ENCODE measurements at regions not wholly inside any gene's neighbourhood (a gene's known extent, or its start where the extent isn't known, plus 50 kb on each side); places are given as distances from the start of the nearest gene placed in this dataset.

DNA sequence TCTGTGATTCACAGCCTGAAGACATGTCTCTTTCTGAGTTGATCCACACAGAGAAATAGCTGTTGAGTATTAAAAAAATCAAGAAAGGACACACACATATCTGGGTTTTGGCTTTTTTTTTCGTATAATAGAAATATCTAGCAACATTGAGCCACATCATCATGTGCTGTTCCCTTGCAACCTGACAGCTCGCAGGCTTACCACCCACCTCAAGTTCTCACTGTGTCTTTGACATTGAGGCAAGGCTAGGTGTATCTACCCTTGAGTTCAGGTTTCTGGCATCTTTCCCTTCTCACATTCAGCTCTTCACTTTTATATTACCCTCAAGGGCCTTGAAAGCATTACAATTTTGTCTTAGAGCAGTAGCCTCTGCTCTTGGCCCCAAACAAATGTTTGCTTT lies 490.3 kb upstream of the KIRREL3 start:
- DNase-seq (ENCODE audit: low spot score) = no peak

DNA sequence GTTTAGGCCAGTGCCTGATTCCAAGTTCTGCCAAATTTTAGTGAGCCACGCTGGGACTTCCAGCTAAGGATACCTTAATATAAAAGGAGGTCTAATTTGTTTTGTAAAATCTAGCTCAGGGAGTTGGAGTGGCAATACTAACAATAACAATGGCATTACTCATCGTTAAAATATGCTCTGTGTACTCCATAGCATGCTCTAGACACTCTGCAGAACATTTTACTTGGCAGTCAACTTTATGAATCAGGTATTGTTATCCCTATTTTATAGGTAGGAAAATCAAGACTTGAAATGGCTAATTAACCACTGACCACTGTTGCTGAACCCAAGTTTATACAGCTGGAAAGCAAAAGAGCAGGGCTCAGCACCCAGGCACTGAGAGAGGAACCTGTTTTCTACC lies 485.0 kb upstream of the KIRREL3 start:
- DNase-seq (ENCODE audit: low spot score) = no peak

GRCh38 chr11:127481391-127481790 lies 480.8 kb upstream of the KIRREL3 start:
- no peak for DNase-seq (ENCODE audit: low spot score)

DNA sequence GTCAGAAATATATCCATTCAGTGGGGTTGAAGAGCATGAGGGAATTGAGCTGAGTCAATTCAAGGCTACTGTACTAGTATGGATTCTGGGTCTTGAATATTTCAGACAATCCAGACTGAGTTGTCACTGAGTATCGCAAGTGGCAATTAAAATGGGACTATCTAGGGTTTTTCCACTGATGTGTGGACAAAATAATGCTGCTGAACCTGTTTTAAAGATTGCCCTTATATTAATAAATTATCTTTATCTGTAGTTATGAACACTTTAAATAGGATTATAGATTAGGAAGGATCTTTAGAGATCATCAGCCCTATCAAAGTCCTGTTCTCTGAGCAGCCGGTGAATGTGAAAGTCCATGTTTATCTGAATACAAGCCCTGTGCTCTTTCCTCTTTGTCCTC lies 478.3 kb upstream of the KIRREL3 start:
- no peak for DNase-seq (ENCODE audit: low spot score)

DNA sequence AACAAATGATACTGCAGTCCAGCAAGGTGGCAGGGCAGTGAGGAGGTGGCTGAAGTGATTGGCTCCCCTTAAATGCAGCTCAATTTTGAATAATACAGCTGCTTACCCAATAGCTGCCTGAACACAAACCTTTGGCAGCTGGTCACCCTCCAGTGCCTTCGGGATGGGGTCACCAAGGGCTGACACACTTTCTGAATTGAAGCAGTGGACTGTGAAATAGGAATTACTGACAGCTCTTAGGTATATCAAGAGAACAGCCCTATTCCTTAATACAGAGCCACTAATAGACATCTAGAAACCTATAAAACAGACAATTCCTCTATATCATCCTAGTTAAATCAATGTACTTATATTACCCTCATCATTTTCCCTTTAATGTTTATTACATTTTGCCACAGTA lies 474.2 kb upstream of the KIRREL3 start:
- no peak for DNase-seq (ENCODE audit: low spot score)

DNA sequence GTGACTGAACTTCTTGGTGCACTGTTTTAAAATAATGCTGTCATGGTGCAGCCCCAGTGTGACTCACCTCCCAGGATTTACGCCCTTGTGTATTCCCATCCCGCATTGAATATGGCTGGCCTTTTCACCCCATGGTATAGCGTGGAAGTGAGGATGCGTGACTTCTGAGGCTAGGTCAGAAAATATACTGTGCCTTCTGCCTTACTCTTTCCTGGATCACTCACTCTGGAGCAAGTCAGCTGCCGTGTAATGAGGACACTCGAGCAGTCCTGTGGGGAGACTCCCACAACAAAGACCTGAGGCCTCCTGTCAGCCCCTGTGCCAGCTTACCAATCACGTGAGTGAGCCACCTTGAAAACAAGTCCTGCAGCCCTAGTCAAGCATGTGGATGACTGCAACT lies 471.9 kb upstream of the KIRREL3 start:
- no peak for DNase-seq (ENCODE audit: low spot score)

- no peak for DNase-seq (ENCODE audit: low spot score)
Observed at GRCh38 chr11:127471662-127472061, 471.1 kb upstream of the KIRREL3 start.

- DNase-seq (ENCODE audit: low spot score) = no peak
Observed at GRCh38 chr11:127470306-127470884, 469.8 kb upstream of the KIRREL3 start.

GRCh38 chr11:127464325-127464724 lies 463.8 kb upstream of the KIRREL3 start:
- DNase-seq (ENCODE audit: low spot score) = no peak

DNA sequence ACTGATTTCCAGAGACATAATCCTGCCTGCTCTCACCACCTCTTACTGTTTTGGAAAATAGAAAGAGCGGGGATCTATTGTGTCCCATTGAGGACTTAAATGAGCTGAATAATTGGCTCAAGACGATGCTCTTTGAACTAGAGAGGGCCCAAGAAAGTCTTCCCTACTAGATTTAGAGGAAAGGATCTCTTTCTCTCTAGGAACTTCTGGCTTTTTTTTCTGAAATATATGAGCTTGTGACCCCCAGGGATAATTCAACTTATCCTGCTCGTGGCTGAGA lies 461.4 kb upstream of the KIRREL3 start:
- DNase-seq (ENCODE audit: low spot score) = no peak

DNA sequence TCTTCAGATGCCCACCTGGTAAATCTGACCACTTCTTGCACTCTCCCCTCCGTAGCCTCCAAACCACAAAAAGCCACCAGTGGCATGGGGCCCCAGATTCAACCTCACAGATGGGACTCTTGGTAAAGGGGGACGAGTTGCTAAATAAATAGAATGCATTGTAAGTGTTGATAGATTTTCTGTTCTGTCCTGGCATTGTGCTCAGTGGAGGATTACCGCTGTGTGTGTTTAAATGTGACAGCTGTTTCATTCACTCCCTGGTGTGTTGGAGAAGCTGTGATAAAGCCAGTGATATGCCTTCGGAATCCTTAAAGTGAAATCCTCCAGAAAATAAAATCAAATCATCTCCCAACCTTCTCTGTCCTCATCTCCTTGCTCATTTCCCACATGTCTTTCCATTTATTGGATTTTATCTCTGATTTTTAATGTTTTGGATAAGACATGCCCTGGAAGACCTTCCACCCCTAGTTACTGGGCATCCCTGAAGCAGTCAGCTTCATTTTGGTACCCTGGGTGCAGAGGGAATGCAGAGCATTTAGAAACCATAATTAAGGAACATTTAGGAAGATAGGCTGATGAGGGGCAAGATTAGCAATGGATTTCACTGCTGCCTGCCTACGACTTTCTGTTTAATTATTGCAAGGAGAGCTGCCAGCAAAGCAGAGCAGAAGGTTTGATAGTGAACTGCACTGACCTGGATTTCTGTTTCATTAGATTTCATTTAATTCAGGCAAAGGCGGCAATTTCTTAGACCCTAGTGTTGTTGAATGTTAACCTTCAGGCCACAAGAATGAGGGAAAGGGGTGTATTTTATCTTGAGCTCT lies 460.9 kb upstream of the KIRREL3 start:
- DNase-seq (ENCODE audit: low spot score) = no peak

DNA sequence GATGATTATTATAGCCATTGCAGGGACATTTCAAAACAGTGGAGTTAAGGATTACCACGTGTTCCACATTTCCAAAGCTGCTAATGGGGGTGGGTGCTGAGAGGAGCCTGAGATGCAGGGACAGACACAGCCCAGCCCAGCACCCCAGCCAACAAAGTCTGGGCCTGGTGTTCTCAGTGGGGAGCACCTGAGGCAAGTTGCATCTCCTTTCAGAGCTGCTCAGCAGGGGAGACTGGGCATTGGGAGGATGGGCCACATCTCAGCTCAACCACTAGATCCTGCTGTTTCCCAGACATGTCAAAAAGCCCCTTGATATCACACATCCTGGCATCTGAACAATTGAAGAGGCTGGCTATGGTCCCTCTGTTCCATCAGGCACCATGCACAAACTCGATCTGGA lies 458.0 kb upstream of the KIRREL3 start:
- DNase-seq (ENCODE audit: low spot score) = no peak

- DNase-seq (ENCODE audit: low spot score) = no peak
Observed at GRCh38 chr11:127454856-127455255, 454.3 kb upstream of the KIRREL3 start.

GRCh38 chr11:127452533-127452932 lies 452.0 kb upstream of the KIRREL3 start:
- no peak for DNase-seq (ENCODE audit: low spot score)

DNA sequence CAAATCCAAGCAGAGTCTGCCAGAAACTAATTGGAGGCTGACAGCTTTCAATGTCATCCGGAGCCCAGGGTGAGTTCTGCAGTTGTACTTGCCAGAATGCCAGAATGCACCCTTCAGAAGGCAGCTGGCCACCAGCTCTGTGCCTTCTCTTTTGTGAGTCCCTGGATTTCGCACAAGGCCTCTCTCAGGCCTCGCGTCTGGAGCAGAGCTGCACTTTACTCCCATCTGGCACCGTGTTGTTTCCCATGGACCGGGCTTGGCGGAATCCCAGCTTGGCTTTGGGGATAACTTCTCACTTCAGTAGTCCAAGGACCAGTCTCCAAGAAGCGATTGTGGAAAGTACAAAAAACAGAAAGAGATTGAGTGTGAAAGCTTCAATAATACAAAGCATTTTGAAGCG lies 451.3 kb upstream of the KIRREL3 start:
- DNase-seq (ENCODE audit: low spot score) = no peak

DNA sequence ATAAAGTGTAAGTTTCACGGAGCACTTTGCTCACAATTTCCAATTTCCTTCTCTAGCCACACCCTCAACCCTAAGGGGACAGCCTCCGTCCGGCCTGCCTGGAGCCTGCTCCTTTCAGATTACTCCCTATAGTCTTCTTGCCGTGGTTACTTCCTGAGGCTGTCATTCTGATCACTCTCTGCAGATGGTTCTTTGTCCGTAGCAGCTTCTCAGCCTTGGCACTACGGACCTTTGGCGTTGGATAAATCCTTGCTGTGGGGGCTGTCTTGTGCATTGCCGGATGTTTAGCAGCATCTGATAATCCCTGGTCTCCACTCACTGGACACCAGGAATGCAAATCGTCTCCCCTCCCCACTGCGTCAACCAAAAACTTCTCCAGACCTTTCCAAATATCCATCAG lies 447.5 kb upstream of the KIRREL3 start:
- DNase-seq (ENCODE audit: low spot score) = no peak

- DNase-seq (ENCODE audit: low spot score) = no peak
Observed at GRCh38 chr11:127445476-127445875, 444.9 kb upstream of the KIRREL3 start.

DNA sequence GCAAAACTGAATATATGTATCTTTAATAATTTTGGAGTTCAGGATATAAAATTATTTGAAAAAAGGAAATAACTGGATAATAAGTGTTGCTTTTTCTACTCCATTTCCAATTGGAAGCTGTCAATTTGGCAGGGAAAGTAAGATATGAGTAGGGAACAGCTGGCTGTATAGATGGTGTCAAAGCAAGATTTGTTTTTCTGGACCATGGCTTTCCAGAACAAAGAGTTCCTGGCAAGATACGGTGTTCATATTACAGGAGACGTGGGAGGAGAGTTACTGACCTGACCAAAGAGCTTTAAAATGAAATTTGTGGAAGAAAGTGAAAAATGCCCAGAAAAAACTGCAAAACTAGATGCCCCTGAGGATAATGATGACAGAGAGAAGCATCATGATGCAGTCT lies 442.7 kb upstream of the KIRREL3 start:
- no peak for DNase-seq (ENCODE audit: low spot score)

GRCh38 chr11:127440616-127441015 lies 440.0 kb upstream of the KIRREL3 start:
- DNase-seq (ENCODE audit: low spot score) = no peak

GRCh38 chr11:127425281-127425680 lies 424.7 kb upstream of the KIRREL3 start:
- no peak for DNase-seq (ENCODE audit: low spot score)

GRCh38 chr11:127424661-127425060 lies 424.1 kb upstream of the KIRREL3 start:
- DNase-seq (ENCODE audit: low spot score) = no peak

- DNase-seq (ENCODE audit: low spot score) = no peak
Observed at GRCh38 chr11:127420139-127420538, 419.6 kb upstream of the KIRREL3 start.

DNA sequence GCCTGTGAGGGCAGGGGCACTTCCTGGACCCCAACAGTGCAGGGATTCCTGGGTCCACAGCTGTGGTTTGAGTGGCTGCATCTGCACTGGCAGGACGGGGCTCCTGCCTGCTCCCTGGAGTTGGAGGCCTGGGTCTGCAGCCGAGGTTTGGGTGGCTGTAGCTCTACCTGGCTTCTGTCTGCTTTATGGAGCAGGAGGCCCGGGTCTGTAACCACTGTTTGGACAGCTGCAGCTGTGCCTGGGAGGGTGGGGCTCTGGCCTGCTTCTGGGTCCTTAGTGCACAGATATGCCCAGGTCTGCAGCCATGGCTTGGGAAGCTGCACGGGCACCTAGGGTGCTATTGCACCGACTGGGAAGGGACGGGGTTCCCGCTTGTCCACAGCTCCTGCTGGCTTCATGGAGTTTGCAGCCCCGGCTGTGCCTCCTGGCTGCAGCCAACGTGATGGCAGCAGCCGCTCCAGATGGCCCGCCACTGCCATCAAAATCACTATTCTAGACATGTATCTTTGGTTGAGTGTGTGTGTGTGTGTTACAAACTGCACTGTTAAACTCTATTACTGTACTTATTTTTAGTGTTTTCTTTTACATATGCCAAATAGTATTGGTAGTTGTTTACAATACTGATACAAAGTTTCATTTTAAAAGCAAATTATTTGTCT lies 412.3 kb upstream of the KIRREL3 start:
- DNase-seq (ENCODE audit: low spot score) = no peak

GRCh38 chr11:127412234-127412633 lies 411.7 kb upstream of the KIRREL3 start:
- no peak for DNase-seq (ENCODE audit: low spot score)
